ENCODE measurements at regions not wholly inside any gene's neighbourhood (a gene's known extent, or its start where the extent isn't known, plus 50 kb on each side); places are given as distances from the start of the nearest gene placed in this dataset.

DNA sequence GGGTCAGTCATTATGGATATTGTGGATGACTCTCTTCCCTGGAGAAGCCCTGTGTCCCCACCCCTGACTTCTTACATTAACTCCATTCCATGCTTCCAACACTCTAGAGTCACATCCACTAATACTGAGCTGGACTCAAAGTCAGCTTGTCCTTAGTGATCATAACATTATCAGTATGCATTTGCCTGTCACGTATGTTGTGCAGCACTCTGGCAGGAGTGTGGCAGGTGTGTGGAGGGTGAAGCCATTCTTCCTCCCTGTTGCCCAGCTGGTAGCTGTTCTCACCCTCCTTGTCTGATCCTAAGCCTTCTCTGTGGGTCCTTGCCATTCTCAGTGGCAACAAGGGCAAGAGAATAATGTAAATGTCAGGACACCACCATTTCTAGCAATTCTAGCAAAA, 334.1 kb upstream of the RAB6C start:
- 0% methylated on average over 1 of the region's 1 CpG for WGBS (ENCODE audit: low lambda C conversion rate)
- POLR2A ChIA-PET, result no interaction called here
- H4K20me1 ChIP-seq (ENCODE audit: insufficient read depth, low read length), result no peaks in the 10 kb centered on the region
- no peak for DNase-seq (ENCODE audit: low spot score)
- BruUV-seq (replicated peaks), result no TSS peak
- no peaks in the 10 kb centered on the region for H3K9me3 ChIP-seq (ENCODE audit: low read length)
- intact Hi-C loops (cut with micrococcal nuclease; ENCODE audit: unreplicated experiment), result no loop called here
- TF ChIP-seq CHD2 (IDR thresholded peaks at IDR 0.05; ENCODE audit: low read depth, low read length) (no peak), THAP7 (CRISPR knock-in tag; IDR thresholded peaks at IDR 0.05) (no peak), ZBTB37 (CRISPR knock-in tag; IDR thresholded peaks at IDR 0.05) (no peak), IRF9 (CRISPR knock-in tag; IDR thresholded peaks at IDR 0.05; ENCODE audit: borderline replicate concordance) (no peak), TOPORS (CRISPR knock-in tag; IDR thresholded peaks at IDR 0.05) (no peak), ZNF441 (CRISPR knock-in tag; IDR thresholded peaks at IDR 0.05; ENCODE audit: borderline replicate concordance) (no peak), YEATS4 (CRISPR knock-in tag; IDR thresholded peaks at IDR 0.05; ENCODE audit: borderline replicate concordance) (no peak), ZBTB20 (CRISPR knock-in tag; IDR thresholded peaks at IDR 0.05; ENCODE audit: borderline replicate concordance, low read depth) (no peak)
- TF ChIP-seq, protein P1, sequence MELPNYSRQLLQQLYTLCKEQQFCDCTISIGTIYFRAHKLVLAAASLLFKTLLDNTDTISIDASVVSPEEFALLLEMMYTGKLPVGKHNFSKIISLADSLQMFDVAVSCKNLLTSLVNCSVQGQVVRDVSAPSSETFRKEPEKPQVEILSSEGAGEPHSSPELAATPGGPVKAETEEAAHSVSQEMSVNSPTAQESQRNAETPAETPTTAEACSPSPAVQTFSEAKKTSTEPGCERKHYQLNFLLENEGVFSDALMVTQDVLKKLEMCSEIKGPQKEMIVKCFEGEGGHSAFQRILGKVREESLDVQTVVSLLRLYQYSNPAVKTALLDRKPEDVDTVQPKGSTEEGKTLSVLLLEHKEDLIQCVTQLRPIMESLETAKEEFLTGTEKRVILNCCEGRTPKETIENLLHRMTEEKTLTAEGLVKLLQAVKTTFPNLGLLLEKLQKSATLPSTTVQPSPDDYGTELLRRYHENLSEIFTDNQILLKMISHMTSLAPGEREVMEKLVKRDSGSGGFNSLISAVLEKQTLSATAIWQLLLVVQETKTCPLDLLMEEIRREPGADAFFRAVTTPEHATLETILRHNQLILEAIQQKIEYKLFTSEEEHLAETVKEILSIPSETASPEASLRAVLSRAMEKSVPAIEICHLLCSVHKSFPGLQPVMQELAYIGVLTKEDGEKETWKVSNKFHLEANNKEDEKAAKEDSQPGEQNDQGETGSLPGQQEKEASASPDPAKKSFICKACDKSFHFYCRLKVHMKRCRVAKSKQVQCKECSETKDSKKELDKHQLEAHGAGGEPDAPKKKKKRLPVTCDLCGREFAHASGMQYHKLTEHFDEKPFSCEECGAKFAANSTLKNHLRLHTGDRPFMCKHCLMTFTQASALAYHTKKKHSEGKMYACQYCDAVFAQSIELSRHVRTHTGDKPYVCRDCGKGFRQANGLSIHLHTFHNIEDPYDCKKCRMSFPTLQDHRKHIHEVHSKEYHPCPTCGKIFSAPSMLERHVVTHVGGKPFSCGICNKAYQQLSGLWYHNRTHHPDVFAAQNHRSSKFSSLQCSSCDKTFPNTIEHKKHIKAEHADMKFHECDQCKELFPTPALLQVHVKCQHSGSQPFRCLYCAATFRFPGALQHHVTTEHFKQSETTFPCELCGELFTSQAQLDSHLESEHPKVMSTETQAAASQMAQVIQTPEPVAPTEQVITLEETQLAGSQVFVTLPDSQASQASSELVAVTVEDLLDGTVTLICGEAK (IDR thresholded peaks at IDR 0.05), result no peak
- TF ChIP-seq, protein P1 (CRISPR knock-in tag; IDR thresholded peaks at IDR 0.05), result no peak
- no peaks in the 10 kb centered on the region for H3K4me1 ChIP-seq (ENCODE audit: insufficient read depth, low read length)
- no peak for FAIRE-seq
- H3K36me3 ChIP-seq (replicated peaks in 1 of 2; ENCODE audit: control insufficient read depth in 1 of 2, insufficient read depth in 2 of 2, low read length in 2 of 2), result no peaks in the 10 kb centered on the region
- H2AFZ ChIP-seq (ENCODE audit: low read length), result no peak overlapping the region
- H3K9ac ChIP-seq (ENCODE audit: insufficient read depth, low read depth, low read length), result no peak overlapping the region
- H3K27ac ChIP-seq (ENCODE audit: extremely low read length, insufficient read depth, low read length), result no peak overlapping the region
- CTCF ChIA-PET (ENCODE audit: low intra/inter-chr PET ratio, low total read pairs), result no interaction called here
- no peaks in the 10 kb centered on the region for H3K79me2 ChIP-seq (ENCODE audit: insufficient read depth, low read length)
- no peak overlapping the region for H3K4me2 ChIP-seq (ENCODE audit: low read depth, low read length)
- peaks cover 0 to 18% of the 10 kb centered on the region in 2 experiments; a peak in 2 of 5 replicates for H3K27me3 ChIP-seq (ENCODE audit: control insufficient read depth in 1 of 2, insufficient read depth in 2 of 2, low read length in 2 of 2)
- H3K4me3 ChIP-seq (replicated peaks in 1 of 3; ENCODE audit: insufficient read depth in 1 of 3, low read depth in 2 of 3, low read length in 3 of 3), result no peak overlapping the region
- ATAC-seq, result no peak
- in situ Hi-C loops (cut with HindIII; ENCODE audit: extremely low pct_ligation_motif_present, low pct_unique_long_range_greater_than_20kb), result no loop called here
